Nephron progenitor cell (in vitro differentiated cells): ENCODE measurements at regions not wholly inside any gene's neighbourhood (a gene's known extent, or its start where the extent isn't known, plus 50 kb on each side); places are given as distances from the start of the nearest gene placed in this dataset.
"Not testable (repeated sequence)": the region's sequence is repeated elsewhere in the genome, so short reads cannot be mapped to it uniquely, and the experiment has no call there.

Source experiments
- DNase-seq: peaks from one replicate; pipeline ENCODE4 v3.0.0; 2021
- H3K27ac Mint-ChIP-seq: 2 replicates; pipeline ENCODE4 v1.8.0; 2021; ENCODE audit warnings: mild to moderate bottlenecking, moderate library complexity, mixed read lengths
- H3K27me3 Mint-ChIP-seq: 2 replicates; pipeline ENCODE4 v1.8.0; 2021; ENCODE audit warnings: mild to moderate bottlenecking, low read depth, mixed read lengths; ENCODE audit not compliant: poor library complexity
- H3K36me3 Mint-ChIP-seq: 2 replicates; pipeline ENCODE4 v1.8.0; 2021; ENCODE audit warnings: low read depth, mixed read lengths
- H3K4me1 Mint-ChIP-seq: 2 replicates; pipeline ENCODE4 v1.8.0; 2021; ENCODE audit warnings: mixed read lengths
- H3K4me3 Mint-ChIP-seq: 2 replicates; pipeline ENCODE4 v1.8.0; 2021; ENCODE audit warnings: mild to moderate bottlenecking, moderate library complexity, mixed read lengths
- H3K9me3 Mint-ChIP-seq: 2 replicates; pipeline ENCODE4 v1.8.0; 2021; ENCODE audit warnings: mild to moderate bottlenecking, moderate library complexity, mixed read lengths
- TF ChIP-seq, protein P1 (sequence below): fragments of 200-600 bp; sonication (generic); IDR thresholded peaks from 2 replicates; pipeline ENCODE4 v1.5.0; 2021; ENCODE audit warnings: antibody characterized with exemption

DNA sequence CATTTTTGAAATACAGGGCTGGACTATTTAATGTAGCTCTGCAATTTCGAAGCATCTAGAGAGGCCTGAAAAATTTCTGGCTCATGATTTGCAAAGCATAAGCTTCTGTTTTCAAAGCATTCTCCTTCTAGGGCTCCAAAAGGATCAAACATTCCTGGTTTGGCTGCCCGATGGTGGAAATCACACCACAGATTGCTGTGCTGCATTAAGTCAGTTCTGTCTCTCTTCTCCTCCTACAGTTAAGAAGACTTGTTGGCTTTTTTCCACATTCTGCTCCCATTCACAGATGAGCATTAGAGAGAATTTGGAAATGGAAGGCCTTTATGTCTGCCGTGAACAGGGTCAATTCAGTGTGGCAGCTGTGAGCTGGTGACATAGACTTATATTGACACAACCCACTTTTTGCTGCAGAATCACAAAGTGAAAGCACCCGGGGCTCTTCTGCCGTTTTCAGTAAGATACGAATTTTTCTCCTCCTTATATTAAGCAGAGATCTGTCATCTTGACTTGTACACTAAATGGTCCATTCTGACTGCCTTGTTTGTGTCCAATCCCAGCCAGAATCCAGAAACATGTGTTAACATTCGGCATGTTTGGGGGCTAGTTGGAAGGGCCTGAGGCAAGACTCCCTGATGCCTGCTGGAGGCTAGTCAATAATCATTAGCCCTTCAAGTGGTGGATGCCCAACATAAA, 330.8 kb upstream of the DEFB112 start:
- H3K4me3 Mint-ChIP-seq, result no peak overlapping the region
- no peak overlapping the region for H3K27ac Mint-ChIP-seq
- no peaks in the 10 kb centered on the region for H3K4me1 Mint-ChIP-seq
- no peaks in the 10 kb centered on the region for H3K36me3 Mint-ChIP-seq
- no peak for DNase-seq
- TF ChIP-seq, protein P1, sequence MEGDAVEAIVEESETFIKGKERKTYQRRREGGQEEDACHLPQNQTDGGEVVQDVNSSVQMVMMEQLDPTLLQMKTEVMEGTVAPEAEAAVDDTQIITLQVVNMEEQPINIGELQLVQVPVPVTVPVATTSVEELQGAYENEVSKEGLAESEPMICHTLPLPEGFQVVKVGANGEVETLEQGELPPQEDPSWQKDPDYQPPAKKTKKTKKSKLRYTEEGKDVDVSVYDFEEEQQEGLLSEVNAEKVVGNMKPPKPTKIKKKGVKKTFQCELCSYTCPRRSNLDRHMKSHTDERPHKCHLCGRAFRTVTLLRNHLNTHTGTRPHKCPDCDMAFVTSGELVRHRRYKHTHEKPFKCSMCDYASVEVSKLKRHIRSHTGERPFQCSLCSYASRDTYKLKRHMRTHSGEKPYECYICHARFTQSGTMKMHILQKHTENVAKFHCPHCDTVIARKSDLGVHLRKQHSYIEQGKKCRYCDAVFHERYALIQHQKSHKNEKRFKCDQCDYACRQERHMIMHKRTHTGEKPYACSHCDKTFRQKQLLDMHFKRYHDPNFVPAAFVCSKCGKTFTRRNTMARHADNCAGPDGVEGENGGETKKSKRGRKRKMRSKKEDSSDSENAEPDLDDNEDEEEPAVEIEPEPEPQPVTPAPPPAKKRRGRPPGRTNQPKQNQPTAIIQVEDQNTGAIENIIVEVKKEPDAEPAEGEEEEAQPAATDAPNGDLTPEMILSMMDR, result no peak
- peaks cover 8% of the 10 kb centered on the region for H3K9me3 Mint-ChIP-seq
- no peaks in the 10 kb centered on the region for H3K27me3 Mint-ChIP-seq

DNA sequence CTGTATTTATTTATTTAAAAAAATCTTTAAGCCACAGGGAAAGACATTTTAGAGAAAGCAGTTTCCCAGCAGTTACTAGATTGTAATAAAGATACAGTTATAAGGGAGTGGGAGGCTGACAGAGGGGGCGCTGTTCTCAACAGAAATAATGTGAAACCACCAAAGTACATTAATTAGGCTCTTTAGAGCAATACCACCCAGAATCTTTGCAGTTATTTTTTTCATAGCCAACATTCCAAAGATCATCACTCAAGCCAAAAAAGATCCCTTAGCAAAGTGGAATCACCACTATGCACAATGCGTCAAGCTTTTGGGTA, 331.3 kb upstream of the DEFB112 start:
- Mint-ChIP-seq H3K36me3 (no peaks in the 10 kb centered on the region), H3K4me3 (no peak overlapping the region), H3K27me3 (no peaks in the 10 kb centered on the region), H3K27ac (no peak overlapping the region), H3K4me1 (no peaks in the 10 kb centered on the region), H3K9me3 (peaks cover 3% of the 10 kb centered on the region)
- TF ChIP-seq, protein P1, result peak; percentile 40
- peak; percentile 4 for DNase-seq

DNA sequence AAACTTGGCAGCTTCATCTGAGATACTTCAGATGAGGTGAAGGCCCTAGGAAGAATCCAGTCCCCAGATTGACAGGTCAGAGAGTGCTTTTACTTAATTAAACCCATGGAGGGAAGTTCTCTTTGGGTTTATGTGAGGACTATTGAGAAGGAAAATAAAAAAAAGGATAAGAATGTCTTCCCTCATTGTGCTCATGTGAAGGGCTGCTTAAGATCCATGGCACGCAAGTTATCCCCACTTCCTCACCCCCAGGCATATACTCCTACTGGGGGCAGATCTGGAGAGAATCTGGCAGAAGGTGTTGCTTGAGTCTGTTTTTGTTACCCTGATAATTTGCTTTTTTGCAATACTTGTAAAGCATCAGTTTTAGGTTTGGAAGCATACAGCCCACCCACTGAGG, 322.9 kb upstream of the TFAP2D start:
- H3K9me3 Mint-ChIP-seq, result no peaks in the 10 kb centered on the region
- no peaks in the 10 kb centered on the region for H3K36me3 Mint-ChIP-seq
- no peak overlapping the region for H3K4me3 Mint-ChIP-seq
- TF ChIP-seq, protein P1, result no peak
- peaks cover 3% of the 10 kb centered on the region for H3K27me3 Mint-ChIP-seq
- no peak overlapping the region for H3K27ac Mint-ChIP-seq
- no peaks in the 10 kb centered on the region for H3K4me1 Mint-ChIP-seq
- DNase-seq, result no peak

DNA sequence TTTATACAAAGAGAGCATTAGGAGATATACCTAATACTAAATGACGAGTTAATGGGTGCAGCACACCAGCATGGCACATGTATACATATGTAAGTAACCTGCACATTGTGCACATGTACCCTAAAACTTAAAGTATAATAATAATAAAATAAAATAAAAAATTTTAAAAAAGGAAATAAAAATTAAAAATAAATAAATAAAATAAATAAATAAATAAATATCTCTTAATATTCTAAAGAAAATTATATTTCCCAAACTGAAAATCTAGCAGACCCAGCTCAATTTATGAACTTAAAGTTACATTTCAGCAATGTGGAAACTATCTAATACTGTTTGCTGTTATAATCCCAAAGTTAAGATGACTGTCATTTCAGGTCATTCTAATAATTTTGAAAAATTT, 319.2 kb upstream of the TFAP2D start:
- not testable (repeated sequence) for H3K4me1 Mint-ChIP-seq, H3K36me3 Mint-ChIP-seq, H3K9me3 Mint-ChIP-seq, H3K27ac Mint-ChIP-seq, DNase-seq, H3K27me3 Mint-ChIP-seq, H3K4me3 Mint-ChIP-seq

DNA sequence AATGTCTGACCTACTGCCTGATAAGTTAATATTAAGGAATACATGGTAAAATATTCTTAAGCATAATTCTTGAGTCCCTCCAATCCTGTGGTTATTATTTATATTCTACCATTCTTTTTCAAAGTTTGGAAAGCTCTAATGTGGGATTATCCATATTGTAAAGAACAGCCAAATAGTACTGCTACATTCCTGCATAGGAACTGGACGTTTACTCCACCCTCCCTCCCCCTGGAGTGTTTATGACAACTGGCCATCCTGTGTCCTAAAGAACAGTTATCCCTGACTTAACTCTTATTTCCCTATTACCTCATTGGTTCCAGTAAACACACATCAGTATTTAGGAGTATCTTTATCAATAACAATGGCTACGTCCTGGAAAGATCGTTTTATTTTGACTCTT, 308.7 kb upstream of the TFAP2D start:
- Mint-ChIP-seq H3K4me3 (no peak overlapping the region), H3K36me3 (no peaks in the 10 kb centered on the region), H3K9me3 (no peaks in the 10 kb centered on the region), H3K4me1 (no peaks in the 10 kb centered on the region), H3K27me3 (no peaks in the 10 kb centered on the region), H3K27ac (no peak overlapping the region)
- TF ChIP-seq, protein P1, result no peak
- DNase-seq, result no peak

DNA sequence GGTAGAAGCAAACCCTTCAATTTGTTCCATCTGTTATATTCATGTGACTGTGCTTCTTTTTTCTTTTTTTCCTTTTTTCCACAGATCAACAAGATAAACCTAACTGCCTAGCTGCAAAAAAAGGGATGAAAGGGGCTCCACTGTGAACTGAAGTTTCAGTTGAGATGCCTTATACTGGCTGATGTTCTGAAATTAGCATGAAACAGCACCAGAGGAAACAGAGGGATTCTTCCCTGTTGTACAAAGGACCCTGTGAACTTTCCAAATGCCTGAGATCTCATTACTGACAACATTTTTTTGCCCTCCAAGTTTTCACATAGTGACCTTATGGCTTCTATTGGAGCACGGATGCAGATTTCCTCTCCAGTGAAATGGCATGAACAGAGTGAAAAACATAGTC, 302.7 kb upstream of the TFAP2D start:
- H3K27me3 Mint-ChIP-seq, result no peaks in the 10 kb centered on the region
- no peak overlapping the region for H3K27ac Mint-ChIP-seq
- no peaks in the 10 kb centered on the region for H3K36me3 Mint-ChIP-seq
- H3K4me1 Mint-ChIP-seq, result no peaks in the 10 kb centered on the region
- DNase-seq, result no peak
- no peak overlapping the region for H3K4me3 Mint-ChIP-seq
- TF ChIP-seq, protein P1, result no peak
- no peaks in the 10 kb centered on the region for H3K9me3 Mint-ChIP-seq

DNA sequence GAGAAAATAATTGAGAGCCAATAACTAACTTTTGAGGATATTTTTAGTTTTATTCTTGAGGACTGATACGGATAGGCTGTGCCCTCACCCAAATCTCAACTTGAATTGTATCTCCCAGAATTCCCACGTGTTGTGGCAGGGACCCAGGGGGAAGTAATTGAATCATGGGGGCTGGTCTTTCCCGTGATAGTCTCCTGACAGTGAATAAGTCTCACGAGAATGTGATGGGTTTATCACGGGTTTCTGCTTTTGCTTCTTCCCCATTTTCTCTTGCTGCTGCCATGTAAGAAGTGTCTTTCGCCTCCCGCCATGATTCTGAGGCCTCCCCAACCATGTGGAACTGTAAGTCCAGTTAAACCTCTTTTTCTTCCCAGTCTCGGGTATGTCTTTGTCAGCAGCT, 292.3 kb upstream of the TFAP2D start:
- not testable (repeated sequence) for H3K27me3 Mint-ChIP-seq, DNase-seq, H3K4me1 Mint-ChIP-seq, H3K9me3 Mint-ChIP-seq, H3K4me3 Mint-ChIP-seq, H3K27ac Mint-ChIP-seq, H3K36me3 Mint-ChIP-seq
